ENCODE measurements at regions not wholly inside any gene's neighbourhood (a gene's known extent, or its start where the extent isn't known, plus 50 kb on each side); places are given as distances from the start of the nearest gene placed in this dataset.

- TF ChIP-seq, protein P1, sequence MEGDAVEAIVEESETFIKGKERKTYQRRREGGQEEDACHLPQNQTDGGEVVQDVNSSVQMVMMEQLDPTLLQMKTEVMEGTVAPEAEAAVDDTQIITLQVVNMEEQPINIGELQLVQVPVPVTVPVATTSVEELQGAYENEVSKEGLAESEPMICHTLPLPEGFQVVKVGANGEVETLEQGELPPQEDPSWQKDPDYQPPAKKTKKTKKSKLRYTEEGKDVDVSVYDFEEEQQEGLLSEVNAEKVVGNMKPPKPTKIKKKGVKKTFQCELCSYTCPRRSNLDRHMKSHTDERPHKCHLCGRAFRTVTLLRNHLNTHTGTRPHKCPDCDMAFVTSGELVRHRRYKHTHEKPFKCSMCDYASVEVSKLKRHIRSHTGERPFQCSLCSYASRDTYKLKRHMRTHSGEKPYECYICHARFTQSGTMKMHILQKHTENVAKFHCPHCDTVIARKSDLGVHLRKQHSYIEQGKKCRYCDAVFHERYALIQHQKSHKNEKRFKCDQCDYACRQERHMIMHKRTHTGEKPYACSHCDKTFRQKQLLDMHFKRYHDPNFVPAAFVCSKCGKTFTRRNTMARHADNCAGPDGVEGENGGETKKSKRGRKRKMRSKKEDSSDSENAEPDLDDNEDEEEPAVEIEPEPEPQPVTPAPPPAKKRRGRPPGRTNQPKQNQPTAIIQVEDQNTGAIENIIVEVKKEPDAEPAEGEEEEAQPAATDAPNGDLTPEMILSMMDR (IDR thresholded peaks at IDR 0.05) = no peak
- TF ChIP-seq POLR2AphosphoS5 (IDR thresholded peaks at IDR 0.05) = no peak
Measured at GRCh38 chr4:82047731-82048130, 326.1 kb downstream of the HNRNPD start.
